Stimulated activated CD8-positive, alpha-beta memory T cell treated with anti-CD3 and anti-CD28 coated beads, Interleukin-7, amount 100 ng/mL, for 24 hours (primary cell): ENCODE measurements at regions not wholly inside any gene's neighbourhood (a gene's known extent, or its start where the extent isn't known, plus 50 kb on each side); places are given as distances from the start of the nearest gene placed in this dataset.

ENCODE experiments used
- DNase-seq: peaks from one replicate; pipeline ENCODE4 v3.0.0-alpha.2; 2020; ENCODE audit warnings: low read depth

- no peak for DNase-seq
These were observed 1173.3 kb downstream of the PCDH17 start for GRCh38 chr13:58804832-58805231.

DNA sequence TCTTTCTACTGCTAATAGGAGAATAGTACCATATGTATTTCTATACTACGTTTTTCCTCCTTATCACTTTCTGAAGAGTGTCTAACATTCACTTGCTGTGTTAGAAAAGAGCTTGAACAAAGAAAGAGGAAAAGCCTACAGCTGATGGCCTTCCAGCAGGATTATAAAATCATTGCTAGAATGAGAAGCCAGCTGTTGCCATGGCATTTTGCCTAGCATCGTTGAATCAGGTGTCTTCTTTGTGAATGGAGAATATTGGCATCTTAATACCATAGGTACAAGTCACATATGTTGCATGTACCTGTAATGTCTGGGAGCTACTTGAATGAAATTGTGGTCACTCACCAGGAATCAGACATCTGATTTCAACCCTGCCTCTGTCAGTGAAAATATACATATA is 1174.9 kb downstream of the PCDH17 start:
- no peak for DNase-seq

- DNase-seq = no peak
These were observed 1192.2 kb downstream of the PCDH17 start for GRCh38 chr13:58823701-58824100.

DNA sequence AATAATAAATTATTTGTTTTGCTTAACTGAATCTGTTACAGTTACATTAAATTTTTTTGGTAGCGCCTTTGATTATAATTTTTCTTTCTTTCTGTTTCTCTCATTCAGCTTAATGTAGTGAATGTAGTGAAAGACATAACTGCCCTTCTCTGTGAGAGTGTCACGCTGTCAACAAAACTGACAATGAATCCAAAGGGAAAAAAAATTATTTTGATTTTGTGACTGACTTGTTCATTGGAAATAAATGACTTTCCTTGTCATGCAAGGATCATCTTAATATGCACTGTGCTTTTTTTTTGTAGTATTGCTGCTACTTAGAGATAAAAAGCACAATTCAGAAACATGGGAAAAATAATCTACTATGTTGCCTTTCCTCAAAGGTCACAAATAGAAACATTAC is 1196.4 kb downstream of the PCDH17 start:
- no peak for DNase-seq

DNA sequence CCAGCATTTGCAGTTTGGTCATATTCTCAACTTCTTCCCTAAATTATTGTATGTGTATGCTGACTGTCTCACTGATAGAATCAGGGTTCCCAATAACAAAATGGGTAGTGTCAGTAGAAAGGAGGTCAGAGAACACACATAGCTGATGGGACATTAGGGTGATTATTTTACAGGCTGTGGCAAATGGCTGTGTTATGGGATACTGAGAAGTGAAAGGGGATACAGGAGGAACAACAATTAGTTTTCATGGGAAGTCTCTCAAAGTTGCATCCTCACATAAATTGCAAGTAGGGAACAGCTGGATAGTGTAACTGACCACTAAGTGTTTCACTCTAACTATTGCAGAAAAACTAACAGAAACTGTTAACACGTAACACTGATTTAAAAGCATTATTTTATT is 1199.3 kb downstream of the PCDH17 start:
- no peak for DNase-seq

- no peak for DNase-seq
These were observed 1207.1 kb downstream of the PCDH17 start for GRCh38 chr13:58838615-58839014.

DNA sequence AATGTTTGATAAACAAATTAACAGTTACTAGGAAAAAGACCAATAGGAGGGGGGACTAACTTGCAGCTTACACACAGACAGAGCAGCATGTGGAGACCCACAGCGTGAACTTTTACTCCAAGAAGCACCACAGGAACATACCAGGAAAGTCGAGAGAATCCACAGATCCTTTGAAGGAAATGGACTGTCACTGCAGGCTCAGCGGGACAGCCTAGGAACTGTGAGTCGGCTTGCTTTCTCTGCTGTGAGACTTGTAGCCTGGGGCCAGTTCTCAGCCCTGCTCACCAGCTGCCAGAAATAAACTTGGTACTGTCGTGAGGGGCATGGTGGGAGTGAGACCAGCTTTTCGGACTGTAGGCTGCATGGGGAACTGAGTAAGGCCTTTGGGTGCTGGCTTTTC is 1211.5 kb downstream of the PCDH17 start:
- no peak for DNase-seq

DNA sequence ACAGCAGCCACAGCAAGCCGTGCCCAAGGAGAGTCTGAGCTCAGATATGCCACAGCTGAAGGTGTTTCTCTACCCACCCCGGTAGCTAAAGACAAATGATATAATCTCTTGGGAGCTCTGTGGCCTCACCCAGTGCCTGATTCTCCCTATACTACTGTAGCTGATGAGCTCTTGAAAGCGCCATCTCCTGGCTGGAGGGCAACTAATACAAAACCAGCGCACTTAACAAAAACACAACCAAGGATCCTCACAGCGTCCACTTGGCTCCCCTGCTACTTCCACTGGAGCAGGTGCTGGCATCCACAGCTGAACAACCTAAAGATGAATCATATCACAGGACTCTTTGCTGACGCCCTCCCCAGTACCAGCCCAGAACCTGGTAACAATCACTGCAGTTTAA is 1212.0 kb downstream of the PCDH17 start:
- DNase-seq = no peak

DNA sequence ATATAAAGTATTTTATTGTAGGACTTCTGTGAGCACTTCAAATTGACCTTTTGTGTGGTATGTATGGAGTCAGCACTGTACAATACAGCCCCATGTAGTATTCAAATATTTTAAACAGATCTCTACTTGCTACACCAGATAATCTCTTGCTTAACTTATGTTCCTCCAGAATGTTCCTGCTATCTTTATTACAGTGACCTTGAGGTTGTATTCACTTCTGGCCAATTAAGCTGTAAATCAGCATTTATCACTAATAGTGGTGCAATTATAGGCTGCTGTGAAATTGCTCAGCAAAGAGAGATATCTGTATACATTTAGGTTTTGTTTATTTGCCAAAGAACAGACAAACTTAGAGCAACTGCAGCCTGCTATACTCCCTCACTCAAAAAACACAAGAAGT is 1218.6 kb downstream of the PCDH17 start:
- no peak for DNase-seq

DNA sequence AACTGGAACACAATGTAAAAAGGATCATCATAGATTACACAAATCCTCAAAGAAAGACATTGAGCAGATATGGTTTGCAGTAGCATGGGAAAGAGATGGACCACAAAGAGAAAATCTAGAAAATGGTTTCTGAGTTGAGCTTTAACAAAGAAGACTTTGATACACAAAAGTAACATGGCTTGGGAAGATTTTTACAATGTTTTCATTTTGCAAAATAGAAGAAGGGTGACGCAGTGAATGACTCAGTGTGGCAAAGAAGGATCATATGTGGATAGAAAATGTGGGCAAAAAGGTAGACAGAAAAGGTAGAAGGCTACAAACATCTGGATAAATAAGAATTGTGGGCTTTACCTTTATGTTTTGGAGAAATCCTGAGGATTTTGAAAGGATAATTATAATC is 1220.5 kb downstream of the PCDH17 start:
- no peak for DNase-seq

DNA sequence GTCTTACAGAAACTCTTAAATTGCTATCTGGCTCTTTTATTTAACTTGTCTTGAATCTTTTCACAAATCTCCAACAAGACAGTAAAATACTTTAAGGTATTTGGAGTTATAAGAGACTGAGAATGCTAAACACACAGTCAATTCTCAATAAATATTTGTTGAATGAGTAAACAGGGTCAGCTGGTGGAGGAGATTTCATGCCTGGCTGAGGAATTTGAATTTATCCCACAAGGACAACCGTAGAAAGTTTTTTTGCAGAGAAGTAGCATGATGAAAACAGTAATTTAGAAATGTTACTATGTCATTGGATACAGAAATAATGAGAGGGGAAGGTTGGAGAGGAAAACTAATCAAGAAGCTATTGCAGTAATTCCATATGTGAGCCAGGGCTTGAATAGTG is 1223.7 kb downstream of the PCDH17 start:
- no peak for DNase-seq

GRCh38 chr13:58858870-58859371 is 1227.4 kb downstream of the PCDH17 start:
- no peak for DNase-seq

DNA sequence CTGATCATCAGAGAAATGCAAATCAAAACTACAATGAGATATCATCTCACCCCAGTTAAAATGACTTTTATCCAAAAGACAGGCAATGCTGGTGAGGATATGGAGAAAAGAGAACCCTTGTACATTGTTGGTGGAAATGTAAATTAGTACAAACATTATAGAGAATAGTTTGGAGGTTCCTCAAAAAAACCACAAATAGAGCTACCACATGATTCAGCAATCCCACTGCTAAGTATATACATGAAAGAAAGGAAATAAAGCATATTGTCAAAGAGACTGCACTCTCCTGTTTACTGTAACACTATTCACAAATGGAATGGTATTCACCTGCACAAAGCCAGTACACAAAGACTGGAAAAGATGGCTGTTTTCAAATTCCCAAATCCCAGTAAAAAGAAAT is 1233.7 kb downstream of the PCDH17 start:
- DNase-seq = no peak

DNA sequence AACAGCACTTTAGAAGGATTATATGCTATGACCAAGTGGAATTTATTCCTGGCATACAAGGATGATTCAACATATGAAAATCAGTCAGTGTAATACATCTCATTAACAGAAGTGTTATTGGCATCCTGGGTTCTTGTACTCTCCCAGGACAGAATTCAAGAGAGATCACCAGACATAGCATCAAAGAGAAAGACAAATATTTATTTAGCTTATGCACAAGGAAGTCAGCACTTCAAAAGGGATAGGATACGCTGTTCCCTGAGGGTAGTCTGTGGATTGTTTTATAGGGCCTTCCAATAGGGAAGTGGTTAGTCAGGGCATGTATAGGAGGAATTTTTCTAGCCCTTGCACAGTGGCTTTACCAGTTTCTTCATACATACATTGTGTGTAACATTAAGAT is 1238.0 kb downstream of the PCDH17 start:
- DNase-seq = no peak

DNA sequence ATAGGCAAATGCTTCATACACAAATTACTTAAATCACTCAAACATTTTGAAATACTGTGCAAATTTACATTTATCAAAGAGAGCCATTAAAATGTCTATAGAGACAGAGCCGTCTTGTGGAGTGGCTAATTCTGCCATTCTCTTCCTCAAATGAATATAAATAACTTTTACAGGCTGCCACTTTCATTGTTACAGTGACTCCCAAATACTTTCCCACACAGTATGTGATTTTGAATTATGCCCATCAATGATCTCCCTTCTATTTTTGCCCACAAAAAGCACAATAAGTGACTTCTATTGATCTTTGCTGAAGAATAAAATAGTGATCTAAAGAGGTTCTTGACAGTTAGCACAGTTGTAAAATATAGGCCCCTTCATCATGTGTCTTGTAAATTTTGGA is 1244.9 kb downstream of the PCDH17 start:
- DNase-seq = no peak

- DNase-seq = no peak
These were observed 1247.6 kb downstream of the PCDH17 start for GRCh38 chr13:58879114-58879513.

- DNase-seq = no peak
These were observed 1251.0 kb downstream of the PCDH17 start for GRCh38 chr13:58882516-58882915.

GRCh38 chr13:58883405-58883804 is 1251.9 kb downstream of the PCDH17 start:
- no peak for DNase-seq

DNA sequence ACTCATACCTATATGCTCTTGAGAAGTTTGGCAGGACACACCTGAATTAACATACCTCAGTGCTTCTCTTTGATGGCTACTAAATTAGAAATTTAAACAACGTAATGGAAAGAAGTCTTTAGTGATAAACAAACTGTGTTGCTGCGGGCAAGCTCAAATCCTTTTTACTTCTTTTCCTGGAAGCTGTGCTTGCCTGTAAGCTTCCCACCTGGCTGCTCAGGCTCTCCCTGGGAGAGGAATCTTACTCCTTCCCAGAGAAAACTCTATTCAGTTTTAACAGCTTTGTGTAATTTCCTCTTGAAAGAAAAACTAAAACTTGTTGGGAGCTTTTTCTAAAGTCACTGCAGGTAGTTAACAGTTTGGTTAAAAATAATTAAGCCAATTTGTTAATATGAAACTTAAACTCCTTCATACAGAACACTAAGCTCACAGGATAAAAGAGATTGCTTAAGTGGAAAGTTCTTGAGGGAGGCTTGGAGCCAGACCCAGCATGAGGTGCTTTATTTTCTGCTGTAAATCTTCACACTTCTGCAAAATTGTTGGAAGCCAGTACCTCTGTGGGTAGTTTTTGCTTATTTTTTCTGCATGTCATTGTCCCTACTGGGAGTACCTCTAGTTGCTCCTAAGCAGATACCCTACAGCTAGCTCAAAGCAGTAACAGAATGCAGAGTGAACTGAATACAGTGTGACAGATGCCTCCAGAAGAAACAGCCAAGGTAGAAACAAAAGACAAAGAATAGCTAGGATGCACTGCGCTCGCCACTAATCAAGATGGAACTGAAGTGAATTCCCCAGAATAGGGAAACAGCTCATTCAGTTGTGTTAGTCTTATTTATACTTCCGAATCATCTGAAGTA is 1253.0 kb downstream of the PCDH17 start:
- no peak for DNase-seq

GRCh38 chr13:58889474-58889873 is 1257.9 kb downstream of the PCDH17 start:
- DNase-seq = no peak

- no peak for DNase-seq
These were observed 1261.9 kb downstream of the PCDH17 start for GRCh38 chr13:58893396-58893795.

- DNase-seq = no peak
These were observed 1257.3 kb downstream of the DIAPH3 start for GRCh38 chr13:58906329-58907007.

DNA sequence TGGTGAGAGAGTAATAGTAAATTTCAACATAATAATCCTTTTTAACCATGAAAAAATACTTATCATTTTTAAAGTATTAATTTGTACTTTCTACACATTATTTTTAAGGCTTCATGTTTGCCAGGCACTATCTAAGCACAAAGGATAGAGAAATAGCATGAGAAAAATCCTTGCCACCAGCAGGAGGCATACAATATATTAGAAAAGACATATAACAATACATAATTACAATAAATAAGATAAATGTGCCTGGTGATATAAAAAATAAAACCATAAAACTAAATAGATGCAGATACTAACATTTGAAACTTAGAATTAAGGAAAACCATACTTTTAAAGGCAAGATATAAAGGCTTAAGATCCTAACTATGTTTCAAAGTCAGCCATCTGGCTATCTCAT is 1256.4 kb downstream of the DIAPH3 start:
- DNase-seq = no peak
